ENCODE measurements at regions not wholly inside any gene's neighbourhood (a gene's known extent, or its start where the extent isn't known, plus 50 kb on each side); places are given as distances from the start of the nearest gene placed in this dataset.
"Not testable (repeated sequence)": the region's sequence is repeated elsewhere in the genome, so short reads cannot be mapped to it uniquely, and the experiment has no call there.

GRCh38 chr5:43833961-43834360 is 231.0 kb downstream of the NNT start:
- TF ChIP-seq ZFX (IDR thresholded peaks at IDR 0.05; ENCODE audit: borderline replicate concordance) (no peak), CTCF (IDR thresholded peaks at IDR 0.05) (no peak)
- H3K27ac ChIP-seq, result no peak overlapping the region

- H3K27ac ChIP-seq, result not testable (repeated sequence)
These were observed 221.5 kb downstream of the NNT start for GRCh38 chr5:43824325-43824964.

GRCh38 chr5:43818394-43818793 is 215.4 kb downstream of the NNT start:
- H3K27ac ChIP-seq, result not testable (repeated sequence)

GRCh38 chr5:43815497-43815896 is 212.5 kb downstream of the NNT start:
- no peak overlapping the region for H3K27ac ChIP-seq
- TF ChIP-seq ZFX (IDR thresholded peaks at IDR 0.05; ENCODE audit: borderline replicate concordance) (no peak), CTCF (IDR thresholded peaks at IDR 0.05) (no peak)

- TF ChIP-seq ZFX (IDR thresholded peaks at IDR 0.05; ENCODE audit: borderline replicate concordance) (no peak), CTCF (IDR thresholded peaks at IDR 0.05) (no peak)
- no peak overlapping the region for H3K27ac ChIP-seq
These were observed 201.7 kb downstream of the NNT start for GRCh38 chr5:43804723-43805122.

- TF ChIP-seq ZFX (IDR thresholded peaks at IDR 0.05; ENCODE audit: borderline replicate concordance) (no peak), CTCF (IDR thresholded peaks at IDR 0.05) (no peak)
- no peak overlapping the region for H3K27ac ChIP-seq
These were observed 201.1 kb downstream of the NNT start for GRCh38 chr5:43804041-43804440.

GRCh38 chr5:43802651-43803050 is 199.7 kb downstream of the NNT start:
- H3K27ac ChIP-seq, result no peak overlapping the region
- no peak for TF ChIP-seq ZFX (IDR thresholded peaks at IDR 0.05; ENCODE audit: borderline replicate concordance)
- no peak for TF ChIP-seq CTCF (IDR thresholded peaks at IDR 0.05)

GRCh38 chr5:43802119-43802518 is 199.1 kb downstream of the NNT start:
- TF ChIP-seq ZFX (IDR thresholded peaks at IDR 0.05; ENCODE audit: borderline replicate concordance), result no peak
- no peak for TF ChIP-seq CTCF (IDR thresholded peaks at IDR 0.05)
- no peak overlapping the region for H3K27ac ChIP-seq

All from 22Rv1 (cell line).